ENCODE measurements at regions not wholly inside any gene's neighbourhood (a gene's known extent, or its start where the extent isn't known, plus 50 kb on each side); places are given as distances from the start of the nearest gene placed in this dataset.

GRCh38 chr1:101331794-101332193, 95.0 kb downstream of the S1PR1 start:
- TF ChIP-seq CTCF (IDR thresholded peaks at IDR 0.05) = no peak
- TF ChIP-seq POLR2A (IDR thresholded peaks at IDR 0.05) = no peak
- Histone ChIP-seq H3K27ac (no peak overlapping the region), H3K9me3 (no peaks in the 10 kb centered on the region), H3K4me3 (replicated peaks in 1 of 3) (no peak overlapping the region), H3K27me3 (no peaks in the 10 kb centered on the region), H3K36me3 (no peaks in the 10 kb centered on the region), H3K4me1 (no peaks in the 10 kb centered on the region)
- intact Hi-C loops (cut with DNase I) = no loop called here
- no peak for DNase-seq
- 71 to 87% methylated on average over 2 of the region's 2 CpGs for WGBS, 2 donors

GRCh38 chr1:101332633-101333032, 95.8 kb downstream of the S1PR1 start:
- Histone ChIP-seq H3K27me3 (no peaks in the 10 kb centered on the region), H3K36me3 (no peaks in the 10 kb centered on the region), H3K4me1 (no peaks in the 10 kb centered on the region), H3K4me3 (replicated peaks in 1 of 3) (no peak overlapping the region), H3K27ac (no peak overlapping the region), H3K9me3 (no peaks in the 10 kb centered on the region)
- 90 to 92% methylated on average over 1 of the region's 1 CpG for WGBS, 2 donors
- intact Hi-C loops (cut with DNase I) = no loop called here
- TF ChIP-seq CTCF (IDR thresholded peaks at IDR 0.05) (no peak), POLR2A (IDR thresholded peaks at IDR 0.05) (no peak)
- DNase-seq = no peak

- no peak for TF ChIP-seq CTCF (IDR thresholded peaks at IDR 0.05)
- no peak for TF ChIP-seq POLR2A (IDR thresholded peaks at IDR 0.05)
- H3K27ac ChIP-seq = no peak overlapping the region
- H3K4me3 ChIP-seq (replicated peaks in 1 of 3) = no peak overlapping the region
- H3K27me3 ChIP-seq = no peaks in the 10 kb centered on the region
- 74 to 78% methylated on average over 4 of the region's 4 CpGs for WGBS, 2 donors
- no peaks in the 10 kb centered on the region for H3K4me1 ChIP-seq
- no peaks in the 10 kb centered on the region for H3K9me3 ChIP-seq
- DNase-seq = no peak
- H3K36me3 ChIP-seq = no peaks in the 10 kb centered on the region
- intact Hi-C loops (cut with DNase I) = no loop called here
Measured at GRCh38 chr1:101333186-101333585, 96.4 kb downstream of the S1PR1 start.

- no peak for DNase-seq
- Histone ChIP-seq H3K27ac (no peak overlapping the region), H3K27me3 (no peaks in the 10 kb centered on the region), H3K4me1 (no peaks in the 10 kb centered on the region), H3K9me3 (no peaks in the 10 kb centered on the region), H3K4me3 (replicated peaks in 1 of 3) (no peak overlapping the region), H3K36me3 (no peaks in the 10 kb centered on the region)
- intact Hi-C loops (cut with DNase I) = no loop called here
- WGBS, 2 donors = 93 to 95% methylated on average over 1 of the region's 1 CpG
- TF ChIP-seq CTCF (IDR thresholded peaks at IDR 0.05) (no peak), POLR2A (IDR thresholded peaks at IDR 0.05) (no peak)
Measured at GRCh38 chr1:101337968-101338367, 101.1 kb downstream of the S1PR1 start.

- 68 to 82% methylated on average over 5 of the region's 5 CpGs for WGBS, 2 donors
- DNase-seq = no peak
- TF ChIP-seq CTCF (IDR thresholded peaks at IDR 0.05) (no peak), POLR2A (IDR thresholded peaks at IDR 0.05) (no peak)
Measured at GRCh38 chr1:101338714-101339430, 102.1 kb downstream of the S1PR1 start.

More at GRCh38 chr1:101338714-101339430, 102.1 kb downstream of the S1PR1 start:
- no peaks in the 10 kb centered on the region for H3K9me3 ChIP-seq
- no peaks in the 10 kb centered on the region for H3K36me3 ChIP-seq
- H3K4me1 ChIP-seq = no peaks in the 10 kb centered on the region
- H3K27me3 ChIP-seq = no peaks in the 10 kb centered on the region
- no peak overlapping the region for H3K4me3 ChIP-seq (replicated peaks in 1 of 3)
- intact Hi-C loops (cut with DNase I) = no loop called here
- no peak overlapping the region for H3K27ac ChIP-seq
